ENCODE measurements at regions not wholly inside any gene's neighbourhood (a gene's known extent, or its start where the extent isn't known, plus 50 kb on each side); places are given as distances from the start of the nearest gene placed in this dataset.

- TF ChIP-seq CTCF (conservative IDR thresholded peaks at IDR 0.05 in 1 of 2, IDR thresholded peaks at IDR 0.05 in 1 of 2; ENCODE audit: low read depth in 1 of 2, low read length in 2 of 2): no peak
- no peak for TF ChIP-seq EZH2 (IDR thresholded peaks at IDR 0.05; ENCODE audit: low read length, missing control alignments)
Measured at GRCh38 chr1:182183606-182184005, 122.1 kb upstream of the ZNF648 start.
